ENCODE measurements at regions not wholly inside any gene's neighbourhood (a gene's known extent, or its start where the extent isn't known, plus 50 kb on each side); places are given as distances from the start of the nearest gene placed in this dataset.

DNA sequence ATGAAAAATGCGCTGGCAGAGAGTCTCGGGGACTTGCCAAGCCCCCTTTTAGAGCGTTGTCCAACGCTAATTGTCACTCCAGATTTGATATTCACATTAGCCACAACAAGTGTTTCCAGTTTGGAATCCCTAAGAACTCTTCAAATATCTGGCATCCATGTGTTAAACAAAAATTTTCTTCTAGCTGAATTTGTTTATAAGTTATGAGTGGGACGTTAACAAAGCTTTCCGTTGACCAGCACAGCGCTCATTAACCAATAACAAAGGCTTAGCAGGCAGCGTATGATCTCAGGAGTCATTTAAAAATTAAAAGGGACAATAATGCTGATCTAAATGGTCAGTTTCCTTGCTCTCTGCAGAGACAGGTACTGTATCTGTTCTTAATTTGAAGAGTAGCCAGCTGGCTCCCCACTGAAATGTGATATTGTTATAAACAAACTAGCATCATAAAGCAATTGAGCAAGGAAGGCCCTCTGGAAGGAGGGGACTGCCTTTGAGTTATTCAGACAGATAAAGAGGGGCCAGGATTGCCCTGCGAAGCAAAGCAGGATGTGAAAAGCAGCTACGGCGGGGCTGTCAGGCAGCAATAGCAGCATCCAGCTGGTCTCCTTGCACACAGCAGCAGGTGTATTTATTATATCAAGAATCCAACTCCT, 337.2 kb upstream of the SALL3 start:
- DNase-seq (ENCODE audit: low spot score), result no peak
- TF ChIP-seq, protein P1, sequence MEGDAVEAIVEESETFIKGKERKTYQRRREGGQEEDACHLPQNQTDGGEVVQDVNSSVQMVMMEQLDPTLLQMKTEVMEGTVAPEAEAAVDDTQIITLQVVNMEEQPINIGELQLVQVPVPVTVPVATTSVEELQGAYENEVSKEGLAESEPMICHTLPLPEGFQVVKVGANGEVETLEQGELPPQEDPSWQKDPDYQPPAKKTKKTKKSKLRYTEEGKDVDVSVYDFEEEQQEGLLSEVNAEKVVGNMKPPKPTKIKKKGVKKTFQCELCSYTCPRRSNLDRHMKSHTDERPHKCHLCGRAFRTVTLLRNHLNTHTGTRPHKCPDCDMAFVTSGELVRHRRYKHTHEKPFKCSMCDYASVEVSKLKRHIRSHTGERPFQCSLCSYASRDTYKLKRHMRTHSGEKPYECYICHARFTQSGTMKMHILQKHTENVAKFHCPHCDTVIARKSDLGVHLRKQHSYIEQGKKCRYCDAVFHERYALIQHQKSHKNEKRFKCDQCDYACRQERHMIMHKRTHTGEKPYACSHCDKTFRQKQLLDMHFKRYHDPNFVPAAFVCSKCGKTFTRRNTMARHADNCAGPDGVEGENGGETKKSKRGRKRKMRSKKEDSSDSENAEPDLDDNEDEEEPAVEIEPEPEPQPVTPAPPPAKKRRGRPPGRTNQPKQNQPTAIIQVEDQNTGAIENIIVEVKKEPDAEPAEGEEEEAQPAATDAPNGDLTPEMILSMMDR (IDR thresholded peaks at IDR 0.05), result no peak
- Histone ChIP-seq H3K27ac (no peak overlapping the region), H3K4me3 (no peak overlapping the region)

DNA sequence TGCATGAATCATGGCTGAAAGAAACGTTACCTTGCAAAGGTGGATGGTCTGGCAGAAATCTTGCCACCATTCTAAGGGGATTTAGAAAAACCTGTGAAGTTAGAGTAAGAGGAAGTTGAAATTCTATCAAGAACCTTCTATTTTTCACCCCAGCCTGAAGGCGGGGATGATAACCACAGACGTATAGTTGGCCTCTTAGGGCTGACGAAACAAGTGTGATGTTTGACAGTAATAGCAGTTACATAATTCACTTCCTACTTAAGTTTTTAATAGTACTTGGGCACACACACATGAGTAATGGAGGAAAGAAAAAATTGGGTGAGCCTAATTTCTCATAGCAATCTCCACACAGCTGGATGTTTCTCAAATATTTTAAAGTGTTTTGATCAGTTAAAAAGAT, 336.6 kb upstream of the SALL3 start:
- no peak overlapping the region for H3K27ac ChIP-seq
- TF ChIP-seq, protein P1 (IDR thresholded peaks at IDR 0.05), result no peak
- DNase-seq (ENCODE audit: low spot score), result no peak
- H3K4me3 ChIP-seq, result no peak overlapping the region

DNA sequence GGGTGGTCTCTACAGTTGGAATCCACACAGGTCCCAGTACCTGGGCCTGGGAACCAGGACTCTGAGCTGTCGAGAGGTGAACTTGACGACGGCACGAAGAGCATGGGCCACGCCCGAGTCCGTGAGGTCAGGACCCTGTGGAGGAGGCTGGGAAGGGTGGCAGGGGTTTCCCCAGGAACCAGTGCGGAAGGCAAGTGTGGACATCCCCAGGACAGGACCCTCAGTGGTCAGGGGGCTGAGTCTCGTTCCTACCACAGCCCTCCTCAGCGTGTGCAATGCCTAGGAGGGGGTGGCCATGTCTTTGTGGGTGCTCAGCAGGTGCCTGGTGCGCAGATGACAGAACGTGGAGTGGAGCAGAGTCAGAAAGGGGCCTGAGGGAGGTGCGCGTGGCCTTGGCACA, 335.6 kb upstream of the SALL3 start:
- Histone ChIP-seq H3K4me3 (no peak overlapping the region), H3K27ac (no peak overlapping the region)
- DNase-seq (ENCODE audit: low spot score), result no peak

DNA sequence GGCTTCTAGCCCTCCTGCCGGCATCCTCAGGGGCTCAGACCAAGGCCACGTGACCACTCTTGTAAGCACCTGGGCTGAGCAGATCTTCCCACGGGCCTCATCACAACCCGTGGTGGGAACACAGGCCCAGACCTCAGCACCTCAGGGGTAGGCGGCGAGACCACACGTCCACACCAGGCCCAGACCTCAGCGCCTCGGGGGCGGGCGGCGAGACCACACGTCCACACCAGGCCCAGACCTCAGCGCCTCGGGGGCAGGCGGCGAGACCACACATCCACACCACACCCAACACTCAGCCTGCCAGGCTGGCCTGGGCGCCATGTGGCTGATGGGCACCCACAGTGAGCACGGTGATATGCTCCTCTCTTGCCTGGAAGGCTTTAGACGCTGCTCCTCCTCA, 334.4 kb upstream of the SALL3 start:
- TF ChIP-seq, protein P1 (IDR thresholded peaks at IDR 0.05), result no peak
- no peak for DNase-seq (ENCODE audit: low spot score)
- H3K4me3 ChIP-seq, result no peak overlapping the region
- no peak overlapping the region for H3K27ac ChIP-seq

More for the DNA sequence above, 335.6 kb upstream of the SALL3 start:
- TF ChIP-seq, protein P1 (IDR thresholded peaks at IDR 0.05), result no peak

DNA sequence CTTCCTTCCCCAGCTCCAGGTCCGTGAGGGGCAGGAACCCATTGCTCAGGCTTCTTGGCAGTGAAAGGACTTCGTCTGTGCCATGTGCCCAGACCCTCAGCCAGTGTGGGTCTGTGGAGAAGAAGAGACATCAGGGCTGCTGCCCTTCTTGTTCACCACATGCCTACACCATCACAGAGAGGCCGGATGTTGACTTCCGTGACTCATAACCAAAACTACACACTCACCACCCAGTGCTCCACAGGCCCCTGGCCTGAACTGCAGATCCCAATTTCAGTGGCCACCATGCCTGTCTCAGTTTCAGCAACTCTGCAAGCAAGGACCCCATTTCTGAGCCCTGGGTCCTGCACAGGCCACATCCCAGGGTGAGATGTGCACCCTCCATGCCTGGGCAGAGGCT, 332.6 kb upstream of the SALL3 start:
- DNase-seq (ENCODE audit: low spot score), result no peak
- no peak overlapping the region for H3K27ac ChIP-seq
- no peak overlapping the region for H3K4me3 ChIP-seq
- TF ChIP-seq, protein P1 (IDR thresholded peaks at IDR 0.05), result no peak

DNA sequence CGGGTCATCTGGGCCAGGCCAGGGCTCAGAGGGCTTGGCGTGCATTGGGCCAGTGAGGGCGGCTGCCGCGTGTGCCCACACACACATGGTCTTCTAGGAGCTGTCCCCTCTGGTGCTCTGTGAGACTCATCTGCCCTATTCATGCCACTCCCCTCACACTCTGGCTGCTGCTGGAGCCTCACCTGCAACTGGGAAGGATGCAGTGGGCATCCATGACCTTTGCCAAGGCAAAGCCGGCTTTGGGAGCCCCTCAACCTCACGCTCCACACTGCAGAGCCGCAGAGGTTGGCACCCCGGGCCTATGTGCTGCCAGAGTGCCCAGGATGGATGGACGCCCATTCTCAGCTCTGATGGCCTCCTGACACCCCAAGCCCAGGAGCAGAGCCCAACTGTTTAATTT, 330.2 kb upstream of the SALL3 start:
- DNase-seq (ENCODE audit: low spot score), result no peak
- TF ChIP-seq, protein P1 (IDR thresholded peaks at IDR 0.05), result no peak
- Histone ChIP-seq H3K27ac (no peak overlapping the region), H3K4me3 (no peak overlapping the region)

DNA sequence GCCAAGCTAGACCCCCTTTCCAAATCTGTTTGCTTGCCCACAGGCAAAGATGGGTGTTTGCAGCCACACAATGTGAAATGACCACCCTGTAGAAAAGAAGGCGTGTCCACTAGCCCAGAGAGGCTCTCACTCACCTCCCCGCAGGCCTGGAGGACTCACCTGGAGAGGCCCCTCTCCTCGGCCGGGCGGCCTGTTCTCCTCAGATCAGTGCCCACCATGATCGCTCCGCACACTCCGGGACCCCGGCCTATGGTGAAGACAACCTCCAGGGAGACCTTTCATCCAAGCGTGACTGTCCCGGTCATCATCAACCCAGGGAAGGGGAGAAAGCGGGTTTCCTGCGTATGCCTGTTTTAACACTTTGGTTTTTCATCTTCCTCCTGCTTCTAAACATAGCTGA, 328.7 kb upstream of the SALL3 start:
- Histone ChIP-seq H3K27ac (no peak overlapping the region), H3K4me3 (no peak overlapping the region)
- no peak for DNase-seq (ENCODE audit: low spot score)
- TF ChIP-seq, protein P1 (IDR thresholded peaks at IDR 0.05), result no peak

Measured in coronary artery (tissue), 2 donors.